ENCODE measurements at regions not wholly inside any gene's neighbourhood (a gene's known extent, or its start where the extent isn't known, plus 50 kb on each side); places are given as distances from the start of the nearest gene placed in this dataset.

GRCh38 chr1:29452463-29453230, 216.3 kb downstream of the PTPRU start:
- intact Hi-C loops (cut with DNase I, micrococcal nuclease) = no loop called here
- ATAC-seq (no peak), DNase-seq (no peak)
- H3K9me3 ChIP-seq = no peaks in the 10 kb centered on the region
- H3K36me3 ChIP-seq (ENCODE audit: low read depth) = no peaks in the 10 kb centered on the region
- TF ChIP-seq CTCF (IDR thresholded peaks at IDR 0.05) = no peak
- no peaks in the 10 kb centered on the region for H3K4me1 ChIP-seq (ENCODE audit: low read depth)
- H3K4me3 ChIP-seq = no peak overlapping the region

GRCh38 chr1:29451368-29451892, 215.1 kb downstream of the PTPRU start:
- H3K36me3 ChIP-seq (ENCODE audit: low read depth) = no peaks in the 10 kb centered on the region
- no peak overlapping the region for H3K4me3 ChIP-seq
- intact Hi-C loops (cut with DNase I, micrococcal nuclease) = no loop called here
- no peak for TF ChIP-seq CTCF (IDR thresholded peaks at IDR 0.05)
- DNase-seq (no peak), ATAC-seq (no peak)
- no peaks in the 10 kb centered on the region for H3K4me1 ChIP-seq (ENCODE audit: low read depth)
- H3K9me3 ChIP-seq = no peaks in the 10 kb centered on the region

GRCh38 chr1:29450591-29450990, 214.3 kb downstream of the PTPRU start:
- Histone ChIP-seq H3K36me3 (ENCODE audit: low read depth) (no peaks in the 10 kb centered on the region), H3K9me3 (no peaks in the 10 kb centered on the region), H3K4me1 (ENCODE audit: low read depth) (no peaks in the 10 kb centered on the region), H3K4me3 (no peak overlapping the region)
- TF ChIP-seq CTCF (IDR thresholded peaks at IDR 0.05) = no peak
- intact Hi-C loops (cut with DNase I, micrococcal nuclease) = no loop called here
- ATAC-seq (no peak), DNase-seq (no peak)

GRCh38 chr1:29448456-29449235, 212.3 kb downstream of the PTPRU start:
- H3K9me3 ChIP-seq = no peaks in the 10 kb centered on the region
- TF ChIP-seq CTCF (IDR thresholded peaks at IDR 0.05) = no peak
- no peak overlapping the region for H3K4me3 ChIP-seq
- no peaks in the 10 kb centered on the region for H3K4me1 ChIP-seq (ENCODE audit: low read depth)
- intact Hi-C loops (cut with DNase I, micrococcal nuclease) = no loop called here
- H3K36me3 ChIP-seq (ENCODE audit: low read depth) = no peaks in the 10 kb centered on the region
- DNase-seq (no peak), ATAC-seq (no peak)

GRCh38 chr1:29447368-29447767, 211.0 kb downstream of the PTPRU start:
- Histone ChIP-seq H3K9me3 (no peaks in the 10 kb centered on the region), H3K4me1 (ENCODE audit: low read depth) (no peaks in the 10 kb centered on the region), H3K36me3 (ENCODE audit: low read depth) (no peaks in the 10 kb centered on the region), H3K4me3 (no peak overlapping the region)
- intact Hi-C loops (cut with DNase I, micrococcal nuclease) = no loop called here
- no peak for ATAC-seq
- TF ChIP-seq CTCF (IDR thresholded peaks at IDR 0.05) = no peak
- DNase-seq = no peak

All from mucosa of descending colon (tissue), 3 donors.